ENCODE measurements at regions not wholly inside any gene's neighbourhood (a gene's known extent, or its start where the extent isn't known, plus 50 kb on each side); places are given as distances from the start of the nearest gene placed in this dataset.
"Not testable (repeated sequence)": the region's sequence is repeated elsewhere in the genome, so short reads cannot be mapped to it uniquely, and the experiment has no call there.

DNA sequence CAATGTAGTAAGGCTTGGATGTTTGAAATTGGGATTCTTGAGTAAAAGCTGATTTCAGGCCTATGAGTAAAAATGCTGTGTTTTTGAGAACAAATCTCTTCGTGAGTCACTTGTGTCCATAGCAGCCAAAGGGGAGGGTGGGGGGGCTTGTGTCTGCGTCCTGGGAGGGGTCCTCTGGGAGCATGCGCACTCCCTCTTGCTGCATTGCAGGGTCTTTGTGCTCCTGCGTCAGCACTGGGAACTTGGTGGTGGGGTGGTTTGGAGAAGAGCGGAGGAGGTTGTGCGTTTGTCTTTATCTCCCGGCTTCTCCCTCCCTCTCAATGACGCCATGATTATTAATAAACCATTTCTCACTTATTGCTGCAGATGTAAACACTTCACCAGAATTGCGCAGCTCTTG lies 75.9 kb upstream of the NDN start:
- TF ChIP-seq, protein P1, sequence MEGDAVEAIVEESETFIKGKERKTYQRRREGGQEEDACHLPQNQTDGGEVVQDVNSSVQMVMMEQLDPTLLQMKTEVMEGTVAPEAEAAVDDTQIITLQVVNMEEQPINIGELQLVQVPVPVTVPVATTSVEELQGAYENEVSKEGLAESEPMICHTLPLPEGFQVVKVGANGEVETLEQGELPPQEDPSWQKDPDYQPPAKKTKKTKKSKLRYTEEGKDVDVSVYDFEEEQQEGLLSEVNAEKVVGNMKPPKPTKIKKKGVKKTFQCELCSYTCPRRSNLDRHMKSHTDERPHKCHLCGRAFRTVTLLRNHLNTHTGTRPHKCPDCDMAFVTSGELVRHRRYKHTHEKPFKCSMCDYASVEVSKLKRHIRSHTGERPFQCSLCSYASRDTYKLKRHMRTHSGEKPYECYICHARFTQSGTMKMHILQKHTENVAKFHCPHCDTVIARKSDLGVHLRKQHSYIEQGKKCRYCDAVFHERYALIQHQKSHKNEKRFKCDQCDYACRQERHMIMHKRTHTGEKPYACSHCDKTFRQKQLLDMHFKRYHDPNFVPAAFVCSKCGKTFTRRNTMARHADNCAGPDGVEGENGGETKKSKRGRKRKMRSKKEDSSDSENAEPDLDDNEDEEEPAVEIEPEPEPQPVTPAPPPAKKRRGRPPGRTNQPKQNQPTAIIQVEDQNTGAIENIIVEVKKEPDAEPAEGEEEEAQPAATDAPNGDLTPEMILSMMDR (IDR thresholded peaks at IDR 0.05; ENCODE audit: control insufficient read depth, insufficient read depth, low read depth, low read length, missing control alignments): no peak
- H3K4me3 ChIP-seq (ENCODE audit: control insufficient read depth, low read depth, low read length): no peak overlapping the region
- DNase-seq (ENCODE audit: low read depth): no peak

DNA sequence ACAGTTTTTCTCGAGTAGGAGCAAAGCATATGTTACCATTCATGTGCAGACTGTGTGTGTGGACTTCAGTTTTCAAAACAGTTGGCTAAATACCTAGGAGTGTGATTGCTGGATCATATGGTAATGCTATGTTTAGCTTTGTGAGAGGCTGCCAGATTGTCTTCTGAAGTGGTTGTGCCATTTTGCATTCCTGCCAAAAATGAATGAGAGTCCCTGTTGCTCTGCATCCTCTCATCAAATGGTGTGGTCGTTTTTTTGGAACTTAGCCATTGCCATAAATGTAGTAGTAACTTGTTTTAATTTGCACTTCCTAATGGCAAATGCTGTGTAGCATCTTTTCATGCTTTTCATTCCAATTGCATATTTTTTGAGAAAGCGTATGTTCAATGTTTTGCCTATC lies 77.2 kb upstream of the NDN start:
- H3K4me3 ChIP-seq (ENCODE audit: control insufficient read depth, low read depth, low read length): no peak overlapping the region
- TF ChIP-seq, protein P1 (IDR thresholded peaks at IDR 0.05; ENCODE audit: control insufficient read depth, insufficient read depth, low read depth, low read length, missing control alignments): no peak
- DNase-seq (ENCODE audit: low read depth): no peak

DNA sequence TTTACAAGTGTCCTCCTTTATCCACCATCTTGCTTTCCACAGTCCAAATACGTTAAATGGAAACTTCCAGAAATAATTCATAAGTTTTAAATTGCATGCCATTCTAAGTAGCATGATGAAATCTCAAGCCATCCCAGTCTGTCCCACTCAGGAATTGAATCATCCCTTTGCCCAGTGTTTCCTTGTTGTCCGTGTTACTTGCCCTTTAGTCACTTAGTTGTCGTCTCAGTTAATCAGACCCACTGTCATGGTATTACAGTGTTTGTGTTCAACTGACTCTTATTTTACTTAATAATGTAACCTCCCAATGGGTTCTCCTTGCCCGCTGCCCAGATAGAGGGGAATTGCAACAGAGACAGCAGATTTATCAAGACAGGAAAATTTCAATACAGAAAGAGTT lies 77.6 kb upstream of the NDN start:
- TF ChIP-seq, protein P1 (IDR thresholded peaks at IDR 0.05; ENCODE audit: control insufficient read depth, insufficient read depth, low read depth, low read length, missing control alignments): no peak
- no peak overlapping the region for H3K4me3 ChIP-seq (ENCODE audit: control insufficient read depth, low read depth, low read length)
- DNase-seq (ENCODE audit: low read depth): no peak

DNA sequence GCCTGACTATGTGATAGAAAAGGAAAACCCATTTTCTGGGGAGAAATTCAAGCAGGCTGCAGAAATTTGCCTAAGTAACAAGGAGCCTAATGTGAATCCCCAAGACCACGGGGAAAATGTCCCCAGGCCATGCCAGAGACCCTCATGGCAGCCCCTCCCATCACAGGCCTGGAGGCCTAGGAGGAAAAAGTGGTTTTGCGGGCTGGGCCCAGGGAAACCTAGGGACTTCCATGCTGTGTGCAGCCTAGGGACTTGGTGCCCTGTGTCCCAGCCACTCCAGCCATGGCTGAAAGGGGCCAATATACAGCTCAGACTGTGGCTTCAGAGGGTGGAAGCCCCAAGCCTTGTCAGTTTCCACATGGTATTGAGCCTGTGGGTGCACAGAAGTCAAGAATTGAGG lies 79.7 kb upstream of the NDN start:
- not testable (repeated sequence) for H3K4me3 ChIP-seq (ENCODE audit: control insufficient read depth, low read depth, low read length); DNase-seq (ENCODE audit: low read depth)

DNA sequence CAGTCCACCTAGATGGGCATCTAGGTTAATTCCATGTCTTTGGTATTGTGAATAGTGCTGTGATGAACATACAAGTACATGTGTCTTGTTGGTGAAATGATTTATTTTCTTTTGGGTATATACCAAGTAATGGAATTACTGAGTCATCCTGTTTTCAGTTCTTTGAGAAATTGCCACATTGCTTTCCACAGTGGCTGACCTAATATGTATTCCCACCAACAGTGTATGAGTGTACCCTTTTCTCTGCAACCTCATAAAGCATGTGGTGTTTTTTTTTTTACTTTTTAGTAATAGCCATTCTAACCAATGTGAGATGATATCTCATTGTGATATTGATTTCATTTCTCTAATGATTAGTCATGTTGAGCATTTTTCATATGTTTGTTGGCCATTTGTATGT lies 86.0 kb upstream of the NDN start:
- H3K4me3 ChIP-seq (ENCODE audit: control insufficient read depth, low read depth, low read length): no peak overlapping the region
- TF ChIP-seq, protein P1 (IDR thresholded peaks at IDR 0.05; ENCODE audit: control insufficient read depth, insufficient read depth, low read depth, low read length, missing control alignments): no peak
- DNase-seq (ENCODE audit: low read depth): no peak

DNA sequence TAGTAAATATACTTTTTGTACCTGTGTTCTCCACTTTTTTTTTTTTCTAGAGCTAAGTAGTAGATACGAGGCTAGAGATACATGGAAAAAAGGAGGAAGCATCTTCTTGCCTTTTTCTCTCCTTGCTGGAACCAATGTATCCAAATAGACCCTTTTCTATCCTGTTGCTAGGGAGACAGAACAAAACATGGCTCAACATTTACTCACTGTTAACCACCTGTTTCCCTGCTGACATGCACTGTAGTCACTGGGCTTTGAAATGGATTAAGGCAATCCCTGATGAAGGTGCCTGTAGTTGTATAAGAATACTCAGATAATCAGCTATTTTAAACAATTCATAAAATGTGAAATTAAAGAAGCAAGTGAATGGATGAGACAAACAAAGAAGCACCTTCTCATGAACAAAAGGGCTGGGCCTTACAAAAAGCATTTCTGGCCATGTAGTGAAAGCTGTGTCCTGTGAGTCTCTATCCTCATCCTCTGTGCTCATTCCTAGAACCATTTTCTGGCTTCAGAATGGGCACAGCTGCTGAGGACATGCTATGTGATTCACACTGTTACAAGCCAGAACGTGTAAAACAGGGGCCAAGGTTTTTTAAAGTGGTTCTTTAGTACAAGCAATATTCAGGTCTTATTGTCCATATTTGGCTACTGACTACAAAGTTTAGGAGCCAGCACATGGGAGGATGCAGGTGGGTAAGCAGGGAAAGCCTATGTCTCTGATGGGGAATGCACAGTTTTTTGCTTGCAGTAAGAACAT lies 100.4 kb upstream of the NDN start:
- TF ChIP-seq, protein P1 (IDR thresholded peaks at IDR 0.05; ENCODE audit: control insufficient read depth, insufficient read depth, low read depth, low read length, missing control alignments): no peak
- DNase-seq (ENCODE audit: low read depth): no peak
- H3K4me3 ChIP-seq (ENCODE audit: control insufficient read depth, low read depth, low read length): no peak overlapping the region

DNA sequence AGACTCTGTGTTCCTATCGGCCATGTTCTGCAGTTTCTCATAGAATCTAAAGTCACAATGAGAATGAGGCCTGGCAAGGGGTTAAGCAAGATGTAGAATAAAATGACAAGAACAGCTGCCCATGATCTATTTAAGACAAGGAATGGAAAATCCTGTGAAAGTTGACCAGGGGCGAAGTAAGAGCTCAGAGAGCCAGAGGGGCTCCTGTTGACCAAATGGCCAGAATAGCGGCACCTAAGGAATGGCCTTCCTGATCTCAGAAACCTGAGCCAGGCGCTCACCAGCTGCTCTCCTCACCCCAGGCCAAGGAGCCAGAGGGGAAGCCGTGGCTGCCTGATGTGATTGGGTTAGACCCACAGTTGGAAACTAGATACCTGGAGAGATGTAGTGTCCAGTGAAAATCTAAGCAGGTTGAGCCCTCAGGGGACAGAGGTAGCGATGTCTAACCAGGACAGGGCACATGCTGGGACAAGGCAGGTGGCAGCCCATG lies 106.1 kb upstream of the NDN start:
- H3K4me3 ChIP-seq (ENCODE audit: control insufficient read depth, low read depth, low read length): no peak overlapping the region
- DNase-seq (ENCODE audit: low read depth): no peak
- TF ChIP-seq, protein P1 (IDR thresholded peaks at IDR 0.05; ENCODE audit: control insufficient read depth, insufficient read depth, low read depth, low read length, missing control alignments): no peak
